Esophagus muscularis mucosa (tissue), 4 donors: ENCODE measurements at regions not wholly inside any gene's neighbourhood (a gene's known extent, or its start where the extent isn't known, plus 50 kb on each side); places are given as distances from the start of the nearest gene placed in this dataset.

ENCODE experiments used
- DNase-seq: peaks from one replicate; pipeline ENCODE4 v3.0.0-alpha.2; 2017; ENCODE audit errors: extremely low spot score
- H3K27ac ChIP-seq, 4 donors: fragments of 200-600 bp; sonication (generic); replicated peaks in 1 of 4; 1 replicate in 3 of 4; 2 replicates in 1 of 4; pipeline ENCODE4 v1.5.1; 2016 to 2019; ENCODE audit warnings: mild to moderate bottlenecking in 1 of 4
- H3K27me3 ChIP-seq, 4 donors: fragments of 200-600 bp; sonication (generic); one replicate each; pipeline versions ENCODE4 v1.5.1 to v1.6.0; 2016 to 2019
- H3K36me3 ChIP-seq, 4 donors: fragments of 200-600 bp; sonication (generic); one replicate each; pipeline ENCODE4 v1.5.1; 2016 to 2019
- H3K4me1 ChIP-seq, 4 donors: fragments of 200-600 bp; sonication (generic); one replicate each; pipeline ENCODE4 v1.5.1; 2016 to 2019
- H3K4me3 ChIP-seq, 4 donors: fragments of 200-600 bp; sonication (generic); 1 replicate in 2 of 4; 2 replicates in 2 of 4; pipeline ENCODE4 v1.5.1; 2016 to 2019; ENCODE audit warnings: mild to moderate bottlenecking in 4 of 4, moderate library complexity in 1 of 4
- H3K9me3 ChIP-seq, 4 donors: fragments of 200-600 bp; sonication (generic); 1 replicate in 3 of 4; 2 replicates in 1 of 4; pipeline ENCODE4 v1.5.1; 2016 to 2019
- EP300 ChIP-seq: sonication (generic); formaldehyde crosslinking; IDR thresholded peaks from one replicate; pipeline ENCODE4 v1.6.1; 2017; ENCODE audit warnings: antibody characterized with exemption
- POLR2A ChIP-seq: fragments of 450-650 bp; IDR thresholded peaks from one replicate; pipeline ENCODE4 v1.6.1; 2017; ENCODE audit warnings: antibody characterized with exemption, moderate library complexity, mild to moderate bottlenecking, low read depth
- POLR2AphosphoS5 ChIP-seq, 2 donors: sonication (generic); formaldehyde crosslinking; IDR thresholded peaks; one replicate each; pipeline ENCODE4 v1.6.1; 2017; ENCODE audit warnings: antibody characterized with exemption in 2 of 2
- WGBS: methylation state at CpG from one replicate; pipeline ENCODE4 v1.1.5; 2018; 5-methylcytosine and 5-hydroxymethylcytosine counted together
- intact Hi-C: fragments of 100-400 bp; cut with DNase I; formaldehyde crosslinking; loops from one replicate; pipeline ENCODE4 v1.15.1; 2023
- TF ChIP-seq, protein P1 (sequence below), 3 experiments: fragments of 200-600 bp in 2 of 3; fragments of 450-650 bp in 1 of 3; sonication (generic) in 2 of 3; IDR thresholded peaks; one replicate each; pipeline ENCODE4 v1.5.1; 2017 to 2019; ENCODE audit warnings: antibody characterized with exemption in 3 of 3, mild to moderate bottlenecking in 2 of 3, moderate library complexity in 1 of 3

DNA sequence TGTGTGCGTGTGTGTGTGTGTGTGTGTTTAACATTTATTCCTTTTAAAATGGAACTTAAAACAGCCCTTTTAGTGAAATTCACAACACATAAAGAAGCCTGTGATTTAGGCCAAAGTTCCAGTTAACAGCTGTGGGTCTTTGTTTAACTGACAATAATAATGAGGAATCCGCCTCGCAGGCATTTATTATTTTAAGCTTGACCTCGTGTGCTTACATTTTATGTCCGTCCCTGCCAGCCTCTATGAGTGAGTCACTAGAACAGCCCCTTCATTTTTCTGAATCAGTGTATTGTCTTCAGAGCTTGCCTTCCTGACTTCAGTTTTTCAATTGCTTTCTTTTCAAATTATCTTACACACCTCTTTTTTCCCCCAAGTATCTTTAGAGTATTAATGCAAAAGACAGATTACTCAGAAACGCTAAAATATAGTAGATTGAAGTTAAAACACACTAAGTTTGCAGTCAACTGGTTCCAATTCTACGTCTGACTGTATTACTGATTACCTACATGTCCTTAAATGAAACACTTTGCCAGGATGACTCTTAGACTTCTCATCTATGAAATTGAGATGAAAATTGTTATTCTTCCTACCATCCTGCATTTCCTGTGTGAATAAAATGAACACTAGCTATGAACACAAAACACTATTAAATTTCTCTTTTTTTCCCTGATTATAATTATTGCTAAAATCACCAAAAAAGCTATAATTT lies 319.6 kb upstream of the HS3ST1 start:
- Histone ChIP-seq H3K27ac (no peak overlapping the region), H3K36me3 (no peaks in the 10 kb centered on the region), H3K4me3 (no peak overlapping the region), H3K27me3 (no peaks in the 10 kb centered on the region), H3K9me3 (no peaks in the 10 kb centered on the region), H3K4me1 (peaks cover 0 to 12% (median 8%) of the 10 kb centered on the region in 4 donors)
- no peak for DNase-seq
- intact Hi-C loops, result no loop called here
- WGBS, result 27% methylated on average over 7 of the region's 7 CpGs
- no peak for TF ChIP-seq POLR2A
- TF ChIP-seq EP300, result no peak
- TF ChIP-seq POLR2AphosphoS5 (IDR thresholded peaks at IDR 0.05), result no peak
- TF ChIP-seq, protein P1, sequence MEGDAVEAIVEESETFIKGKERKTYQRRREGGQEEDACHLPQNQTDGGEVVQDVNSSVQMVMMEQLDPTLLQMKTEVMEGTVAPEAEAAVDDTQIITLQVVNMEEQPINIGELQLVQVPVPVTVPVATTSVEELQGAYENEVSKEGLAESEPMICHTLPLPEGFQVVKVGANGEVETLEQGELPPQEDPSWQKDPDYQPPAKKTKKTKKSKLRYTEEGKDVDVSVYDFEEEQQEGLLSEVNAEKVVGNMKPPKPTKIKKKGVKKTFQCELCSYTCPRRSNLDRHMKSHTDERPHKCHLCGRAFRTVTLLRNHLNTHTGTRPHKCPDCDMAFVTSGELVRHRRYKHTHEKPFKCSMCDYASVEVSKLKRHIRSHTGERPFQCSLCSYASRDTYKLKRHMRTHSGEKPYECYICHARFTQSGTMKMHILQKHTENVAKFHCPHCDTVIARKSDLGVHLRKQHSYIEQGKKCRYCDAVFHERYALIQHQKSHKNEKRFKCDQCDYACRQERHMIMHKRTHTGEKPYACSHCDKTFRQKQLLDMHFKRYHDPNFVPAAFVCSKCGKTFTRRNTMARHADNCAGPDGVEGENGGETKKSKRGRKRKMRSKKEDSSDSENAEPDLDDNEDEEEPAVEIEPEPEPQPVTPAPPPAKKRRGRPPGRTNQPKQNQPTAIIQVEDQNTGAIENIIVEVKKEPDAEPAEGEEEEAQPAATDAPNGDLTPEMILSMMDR (IDR thresholded peaks at IDR 0.05), result no peak

DNA sequence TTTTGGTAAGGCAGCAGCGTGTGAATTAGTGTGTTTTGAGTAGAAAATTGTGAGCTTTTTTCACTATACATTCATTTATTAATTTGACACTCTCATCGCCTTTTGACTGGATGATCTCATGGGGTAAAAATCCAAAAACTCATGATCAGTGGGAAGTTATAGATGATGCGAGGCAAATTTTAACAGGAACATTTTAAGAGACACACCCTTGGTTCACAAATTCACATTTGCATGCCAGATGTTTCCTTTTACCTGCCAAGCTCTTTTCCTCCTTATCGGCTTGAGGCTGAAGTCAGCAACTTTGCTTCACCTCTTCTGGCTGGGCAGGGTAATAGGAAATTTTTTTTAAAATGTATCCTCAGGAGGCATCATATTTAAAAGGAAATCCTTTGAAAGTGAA lies 318.0 kb upstream of the HS3ST1 start:
- 50% methylated on average over 4 of the region's 4 CpGs for WGBS
- intact Hi-C loops, result no loop called here

DNA sequence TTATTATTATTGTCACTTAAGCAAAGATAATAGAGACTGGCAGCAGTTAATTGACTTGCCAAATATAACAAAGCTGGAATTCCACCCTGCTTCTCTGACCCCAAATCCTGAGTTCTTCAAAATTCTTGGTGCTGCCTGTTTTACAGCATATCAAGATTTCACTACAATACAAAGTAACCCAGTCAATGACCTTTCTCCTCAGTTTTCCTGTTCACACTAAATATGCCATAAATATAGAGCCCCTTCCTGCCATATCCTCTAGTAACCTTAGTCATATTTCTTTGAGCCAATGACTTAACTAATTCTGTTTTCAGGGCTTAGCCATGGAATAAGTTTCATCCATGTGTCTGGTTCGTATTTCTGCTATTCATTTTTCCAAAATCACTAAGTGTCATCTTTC lies 315.3 kb upstream of the HS3ST1 start:
- no peak overlapping the region for H3K27ac ChIP-seq
- TF ChIP-seq POLR2A (no peak), POLR2AphosphoS5 (IDR thresholded peaks at IDR 0.05) (no peak), EP300 (no peak)
- TF ChIP-seq, protein P1 (IDR thresholded peaks at IDR 0.05), result no peak
- intact Hi-C loops, result no loop called here
- H3K4me1 ChIP-seq, result peaks cover 0 to 16% (median 8%) of the 10 kb centered on the region in 4 donors
- H3K36me3 ChIP-seq, result no peaks in the 10 kb centered on the region
- no peak for DNase-seq
- no peak overlapping the region for H3K4me3 ChIP-seq
- H3K9me3 ChIP-seq, result no peaks in the 10 kb centered on the region
- 67% methylated on average over 1 of the region's 1 CpG for whole genome bisulfite sequencing
- H3K27me3 ChIP-seq, result no peaks in the 10 kb centered on the region

More for the DNA sequence above, 318.0 kb upstream of the HS3ST1 start:
- Histone ChIP-seq H3K4me1 (peaks cover 0 to 12% (median 8%) of the 10 kb centered on the region in 4 donors), H3K27me3 (no peaks in the 10 kb centered on the region), H3K36me3 (no peaks in the 10 kb centered on the region), H3K9me3 (no peaks in the 10 kb centered on the region), H3K4me3 (no peak overlapping the region), H3K27ac (no peak overlapping the region)
- no peak for TF ChIP-seq EP300
- TF ChIP-seq, protein P1 (IDR thresholded peaks at IDR 0.05), result no peak
- no peak for TF ChIP-seq POLR2AphosphoS5 (IDR thresholded peaks at IDR 0.05)
- TF ChIP-seq POLR2A, result no peak
- DNase-seq, result no peak

DNA sequence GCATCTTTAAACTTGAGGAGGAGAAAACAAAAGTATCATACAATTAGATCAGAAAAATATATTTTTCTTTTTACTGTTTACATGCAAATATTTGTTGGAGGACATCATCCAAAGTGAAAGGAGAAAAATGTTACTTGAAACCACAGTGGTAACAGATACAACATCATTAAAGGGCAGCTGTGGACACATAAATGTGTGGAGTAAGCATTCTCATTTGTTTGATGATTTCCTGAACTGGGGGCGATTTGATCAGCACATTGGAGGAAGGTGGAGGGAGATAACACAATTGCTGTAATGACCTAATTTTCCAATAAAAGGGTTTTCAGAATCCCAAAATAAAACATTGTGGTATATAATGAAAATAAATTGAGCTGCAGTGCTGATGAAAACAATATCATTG lies 314.5 kb upstream of the HS3ST1 start:
- Histone ChIP-seq H3K9me3 (no peaks in the 10 kb centered on the region), H3K27me3 (no peaks in the 10 kb centered on the region), H3K27ac (no peak overlapping the region), H3K36me3 (no peaks in the 10 kb centered on the region), H3K4me3 (no peak overlapping the region), H3K4me1 (peaks cover 0 to 14% (median 4%) of the 10 kb centered on the region in 4 donors)
- no peak for DNase-seq
- intact Hi-C loops, result no loop called here
- TF ChIP-seq POLR2A (no peak), EP300 (no peak), POLR2AphosphoS5 (IDR thresholded peaks at IDR 0.05) (no peak)
- TF ChIP-seq, protein P1 (IDR thresholded peaks at IDR 0.05), result no peak
- 78% methylated on average over 1 of the region's 1 CpG for WGBS

DNA sequence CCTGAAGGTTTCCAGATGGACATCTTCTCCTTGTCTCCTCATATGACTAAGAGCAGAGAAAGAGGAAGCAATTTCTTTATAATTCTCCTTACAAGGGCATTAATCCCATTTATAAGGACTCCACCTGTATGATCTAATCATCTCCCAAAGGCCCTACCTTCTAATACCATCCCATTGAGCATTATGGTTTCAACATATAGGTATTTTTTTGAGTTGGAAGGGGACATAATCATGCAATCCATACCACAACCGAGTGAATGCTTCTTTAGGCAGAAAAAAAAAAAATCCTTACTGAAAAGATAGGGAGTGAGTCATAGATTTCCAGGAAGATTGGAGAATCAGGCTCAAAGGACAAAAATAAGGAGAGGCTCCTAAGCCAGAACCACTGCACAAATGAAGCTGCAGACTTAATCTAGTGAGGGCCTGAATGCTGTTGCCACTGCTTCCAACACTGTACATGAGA lies 312.5 kb upstream of the HS3ST1 start:
- Histone ChIP-seq H3K4me1 (peaks cover 0 to 4% (median 0%) of the 10 kb centered on the region in 4 donors), H3K27ac (no peak overlapping the region), H3K27me3 (no peaks in the 10 kb centered on the region), H3K9me3 (no peaks in the 10 kb centered on the region), H3K36me3 (no peaks in the 10 kb centered on the region), H3K4me3 (no peak overlapping the region)
- TF ChIP-seq POLR2A (no peak), EP300 (no peak), POLR2AphosphoS5 (IDR thresholded peaks at IDR 0.05) (no peak)
- TF ChIP-seq, protein P1 (IDR thresholded peaks at IDR 0.05), result no peak
- WGBS, result 54% methylated on average over 1 of the region's 1 CpG
- DNase-seq, result no peak
- intact Hi-C loops, result no loop called here
